Hepatocyte (in vitro differentiated cells): ENCODE measurements at regions not wholly inside any gene's neighbourhood (a gene's known extent, or its start where the extent isn't known, plus 50 kb on each side); places are given as distances from the start of the nearest gene placed in this dataset.

Experiments
- CTCF ChIP-seq: fragments of 200-600 bp; sonication (generic); IDR thresholded peaks from 2 replicates; pipeline ENCODE4 v1.5.1; 2016; ENCODE audit warnings: antibody characterized with exemption, mild to moderate bottlenecking; ENCODE audit not compliant: poor library complexity
- EZH2 ChIP-seq: fragments of 200-600 bp; sonication (generic); IDR thresholded peaks from 2 replicates; pipeline ENCODE4 v1.6.1; 2016; ENCODE audit warnings: antibody characterized with exemption, mild to moderate bottlenecking, borderline replicate concordance
- EZH2phosphoT487 ChIP-seq: fragments of 200-600 bp; sonication (generic); IDR thresholded peaks from one replicate; pipeline ENCODE4 v1.6.1; 2018; ENCODE audit warnings: antibody characterized with exemption, mild to moderate bottlenecking, low read depth, moderate library complexity; ENCODE audit not compliant: unreplicated experiment, severe bottlenecking

- TF ChIP-seq CTCF: no peak
- TF ChIP-seq EZH2phosphoT487: no peak
- TF ChIP-seq EZH2: no peak
These were observed 129.3 kb upstream of the FAM9B start for GRCh38 chrX:9163214-9163709.
